Retinal pigment epithelial cell (primary cell): ENCODE measurements at regions not wholly inside any gene's neighbourhood (a gene's known extent, or its start where the extent isn't known, plus 50 kb on each side); places are given as distances from the start of the nearest gene placed in this dataset.

Source experiments
- DNase-seq: peaks from one replicate; pipeline ENCODE4 v3.0.0-alpha.2; 2010; ENCODE audit warnings: low read depth
- H3K4me3 ChIP-seq: 2 replicates; pipeline ENCODE4 v1.5.1; 2011; ENCODE audit warnings: mild to moderate bottlenecking, low read length, control low read depth, moderate library complexity
- TF ChIP-seq, protein P1 (sequence below): conservative IDR thresholded peaks from 2 replicates; pipeline ENCODE4 v1.5.1; 2011; ENCODE audit warnings: low read depth, low read length, control low read depth, inconsistent platforms

DNA sequence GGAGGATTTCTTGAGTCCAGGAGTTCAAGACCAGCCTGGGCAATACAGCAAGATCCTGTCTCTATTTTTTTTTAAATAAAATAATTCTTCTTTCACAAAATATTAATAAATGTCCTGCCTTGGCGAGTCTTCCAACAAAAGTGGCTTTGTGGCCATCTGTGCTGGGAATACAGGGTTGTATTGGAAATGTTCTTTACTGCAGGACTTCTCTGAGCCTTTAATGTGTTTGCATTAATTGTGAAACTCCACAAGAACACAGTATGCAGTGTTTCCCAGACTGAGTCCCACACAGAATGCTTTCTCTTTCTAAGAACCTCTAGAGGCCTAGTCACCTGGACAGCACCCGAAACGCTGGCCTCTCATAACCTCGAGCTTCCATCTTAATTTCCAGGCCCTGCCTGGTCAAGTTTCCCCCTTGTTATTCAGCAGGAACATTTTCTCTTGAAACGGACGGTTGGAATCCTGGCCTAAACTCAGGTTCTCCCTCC, 85.4 kb upstream of the ARRDC4 start:
- no peak overlapping the region for H3K4me3 ChIP-seq
- no peak for DNase-seq
- TF ChIP-seq, protein P1, sequence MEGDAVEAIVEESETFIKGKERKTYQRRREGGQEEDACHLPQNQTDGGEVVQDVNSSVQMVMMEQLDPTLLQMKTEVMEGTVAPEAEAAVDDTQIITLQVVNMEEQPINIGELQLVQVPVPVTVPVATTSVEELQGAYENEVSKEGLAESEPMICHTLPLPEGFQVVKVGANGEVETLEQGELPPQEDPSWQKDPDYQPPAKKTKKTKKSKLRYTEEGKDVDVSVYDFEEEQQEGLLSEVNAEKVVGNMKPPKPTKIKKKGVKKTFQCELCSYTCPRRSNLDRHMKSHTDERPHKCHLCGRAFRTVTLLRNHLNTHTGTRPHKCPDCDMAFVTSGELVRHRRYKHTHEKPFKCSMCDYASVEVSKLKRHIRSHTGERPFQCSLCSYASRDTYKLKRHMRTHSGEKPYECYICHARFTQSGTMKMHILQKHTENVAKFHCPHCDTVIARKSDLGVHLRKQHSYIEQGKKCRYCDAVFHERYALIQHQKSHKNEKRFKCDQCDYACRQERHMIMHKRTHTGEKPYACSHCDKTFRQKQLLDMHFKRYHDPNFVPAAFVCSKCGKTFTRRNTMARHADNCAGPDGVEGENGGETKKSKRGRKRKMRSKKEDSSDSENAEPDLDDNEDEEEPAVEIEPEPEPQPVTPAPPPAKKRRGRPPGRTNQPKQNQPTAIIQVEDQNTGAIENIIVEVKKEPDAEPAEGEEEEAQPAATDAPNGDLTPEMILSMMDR = no peak

DNA sequence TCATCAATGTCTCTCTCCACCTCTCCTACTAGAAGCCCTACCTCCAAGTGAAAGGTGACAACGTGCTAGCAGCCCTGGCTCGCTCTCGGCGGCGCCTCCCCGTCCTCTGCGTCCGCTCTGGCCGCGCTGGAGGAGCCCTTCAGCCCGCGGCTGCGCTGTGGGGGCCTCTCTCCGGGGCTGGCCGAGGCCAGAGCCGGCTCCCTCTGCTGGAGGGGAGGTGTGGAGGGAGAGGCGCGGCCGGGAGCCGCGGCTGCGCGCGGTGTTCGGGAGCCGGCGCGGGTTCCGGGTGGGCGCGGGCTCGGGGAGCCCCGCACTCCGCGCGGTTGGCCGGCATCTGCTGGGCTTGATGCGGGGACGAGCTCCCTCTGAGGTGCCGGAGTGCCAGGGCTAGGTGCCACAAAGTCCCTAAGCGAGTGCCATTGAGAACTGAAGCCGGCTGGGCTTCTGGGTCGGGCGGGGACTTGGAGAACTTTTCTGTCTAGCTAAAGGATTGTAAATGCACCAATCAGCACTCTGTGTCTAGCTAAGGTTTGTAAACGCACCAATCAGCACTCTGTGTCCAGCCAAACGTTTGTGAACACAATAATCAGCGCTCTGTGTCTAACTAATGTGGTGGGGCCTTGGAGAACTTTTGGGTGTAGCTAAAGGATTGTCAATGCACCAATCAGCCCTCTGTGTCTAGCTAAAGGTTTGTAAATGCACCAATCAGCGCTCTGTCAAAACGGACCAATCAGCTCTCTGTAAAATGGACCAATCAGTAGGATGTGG, 84.8 kb upstream of the ARRDC4 start:
- no peak overlapping the region for H3K4me3 ChIP-seq
- TF ChIP-seq, protein P1 = no peak
- DNase-seq = no peak

DNA sequence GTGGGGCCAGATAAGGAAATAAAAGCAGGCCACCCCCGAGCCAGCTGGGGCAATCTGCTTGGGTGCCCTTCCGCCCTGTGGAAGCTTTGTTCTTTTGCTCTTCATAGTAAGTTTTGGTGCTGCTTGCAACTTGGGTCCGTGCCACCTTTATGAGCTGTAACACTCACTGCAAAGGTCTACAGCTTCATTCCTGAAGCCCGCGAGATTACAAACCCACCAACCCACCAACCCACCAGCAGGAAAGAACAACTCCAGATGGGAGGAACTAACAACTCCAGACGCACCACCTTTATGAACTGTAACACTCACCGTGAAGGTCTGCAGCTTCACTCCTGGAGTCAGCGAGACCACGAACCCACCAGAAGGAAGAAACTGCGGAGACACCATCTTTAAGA, 84.2 kb upstream of the ARRDC4 start:
- H3K4me3 ChIP-seq = no peak overlapping the region
- no peak for DNase-seq
- TF ChIP-seq, protein P1 = no peak

DNA sequence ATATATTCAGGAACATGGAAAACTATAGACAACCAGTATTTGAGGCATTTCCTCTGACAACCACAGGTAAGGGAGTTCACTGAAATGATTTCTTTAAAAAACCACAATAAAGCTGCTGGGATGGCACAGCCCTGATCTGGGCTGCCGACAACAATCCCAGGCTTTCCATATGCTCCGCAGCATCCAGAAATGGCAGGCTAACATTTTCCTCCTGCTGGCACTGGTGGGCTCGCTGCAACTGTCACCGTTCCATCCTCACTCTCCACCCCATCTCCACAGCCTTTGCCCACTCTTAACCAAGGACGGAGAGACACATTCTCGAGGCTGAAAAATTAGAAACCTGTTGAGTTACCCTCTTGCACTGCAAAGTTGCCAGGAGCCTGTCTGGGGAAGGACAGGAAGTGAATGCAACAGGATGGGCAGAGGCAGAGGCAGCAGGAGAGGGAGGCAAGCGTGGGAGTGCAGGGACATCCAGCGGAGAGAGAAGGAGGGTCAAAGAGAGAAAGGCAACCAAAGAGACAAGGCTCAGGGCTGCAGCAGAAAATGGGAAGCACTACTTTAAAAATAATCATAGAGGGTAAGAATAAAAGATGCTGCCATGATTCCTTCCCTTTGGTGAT, 79.0 kb upstream of the ARRDC4 start:
- no peak for DNase-seq
- no peak overlapping the region for H3K4me3 ChIP-seq
- TF ChIP-seq, protein P1 = no peak

DNA sequence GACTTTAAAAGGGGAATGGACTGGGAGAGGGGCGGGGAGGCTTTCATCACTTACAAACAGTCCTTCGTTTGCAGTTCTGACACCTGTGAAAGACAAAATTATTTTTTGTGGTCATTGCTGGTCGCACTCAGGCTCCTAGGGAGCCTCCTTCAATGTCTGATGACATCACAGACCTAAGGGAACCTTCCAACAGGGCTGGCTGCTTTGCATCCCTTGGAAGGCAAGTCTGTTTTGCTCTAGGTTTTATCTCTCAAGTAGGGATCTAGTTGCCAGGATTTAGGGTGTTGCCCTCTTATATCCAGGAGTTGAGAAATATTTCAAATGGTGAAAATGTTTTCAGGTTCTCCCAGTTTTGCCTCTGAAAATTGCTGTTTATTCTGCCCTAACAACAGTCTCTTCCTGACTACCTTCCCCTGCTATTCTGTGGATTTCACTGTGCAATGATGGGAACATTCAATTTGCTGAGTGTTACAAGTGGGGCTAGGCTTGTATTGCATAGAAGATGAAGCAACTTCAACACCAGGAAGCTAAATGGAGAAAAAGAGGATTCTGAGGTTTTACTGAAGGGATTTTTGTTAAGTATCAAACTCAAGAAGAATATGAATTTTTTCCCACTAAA, 75.9 kb upstream of the ARRDC4 start:
- TF ChIP-seq, protein P1 = no peak
- no peak for DNase-seq

DNA sequence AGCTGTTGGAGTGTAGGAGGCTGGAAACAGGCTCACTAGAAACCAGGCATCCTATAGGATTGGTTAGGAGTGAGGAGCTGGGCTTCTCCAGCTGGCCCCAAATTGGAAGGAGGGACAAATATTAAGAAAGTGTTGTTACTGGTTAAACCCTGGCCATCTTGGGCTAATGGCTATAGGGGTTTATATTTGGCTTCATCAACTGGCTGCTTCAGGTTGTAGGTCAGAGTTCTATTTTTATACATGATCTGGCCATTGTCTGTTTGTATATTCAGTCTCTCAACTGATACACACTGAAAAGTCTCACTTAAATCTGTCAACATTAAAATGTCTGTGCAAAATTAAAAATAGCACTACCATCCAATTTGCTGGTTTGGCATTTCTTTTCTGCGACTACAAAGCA, 70.2 kb upstream of the ARRDC4 start:
- no peak for DNase-seq

More for the DNA sequence above, 75.9 kb upstream of the ARRDC4 start:
- no peak overlapping the region for H3K4me3 ChIP-seq

More for the DNA sequence above, 70.2 kb upstream of the ARRDC4 start:
- no peak overlapping the region for H3K4me3 ChIP-seq
- TF ChIP-seq, protein P1 = no peak
